Astrocyte of the spinal cord (primary cell): ENCODE measurements at regions not wholly inside any gene's neighbourhood (a gene's known extent, or its start where the extent isn't known, plus 50 kb on each side); places are given as distances from the start of the nearest gene placed in this dataset.
A peak's percentile ranks its signal among the peaks of the same experiment; 100 is the strongest.

ENCODE experiments used
- DNase-seq: peaks from one replicate; pipeline ENCODE4 v3.0.0; 2011; ENCODE audit warnings: low read depth, low spot score
- H3K4me3 ChIP-seq: 2 replicates; pipeline ENCODE4 v1.5.1; 2011; ENCODE audit warnings: low read depth, mild to moderate bottlenecking, low read length, moderate library complexity
- in situ Hi-C: cut with HindIII; loops from 2 replicates; pipeline ENCODE4 v1.10.0; 2017; ENCODE audit warnings: low sequenced_read_pairs
- TF ChIP-seq, protein P1 (sequence below): IDR thresholded peaks from 2 replicates; pipeline ENCODE4 v1.5.1; 2012; ENCODE audit warnings: low read depth, mild to moderate bottlenecking, low read length, inconsistent platforms

DNA sequence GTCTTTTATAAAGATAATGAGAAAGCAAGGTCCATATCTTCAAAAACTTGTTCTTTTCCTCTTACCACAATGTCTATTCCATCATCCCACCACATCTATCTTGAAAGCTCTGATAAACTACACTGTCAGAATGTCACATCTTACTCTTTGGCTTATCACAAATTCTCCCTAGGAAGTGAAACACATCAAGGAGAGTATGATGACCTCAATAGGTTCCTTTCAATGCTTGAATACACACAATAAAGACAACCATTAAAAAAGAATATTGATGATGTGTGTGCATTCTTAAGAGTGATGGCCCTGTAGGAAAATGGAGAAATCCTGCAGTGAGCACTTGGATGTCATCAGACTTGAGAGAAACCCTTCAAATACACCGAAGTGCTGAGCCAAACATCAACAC, 918.1 kb upstream of the SORCS1 start:
- no peak overlapping the region for H3K4me3 ChIP-seq
- no peak for DNase-seq
- TF ChIP-seq, protein P1, sequence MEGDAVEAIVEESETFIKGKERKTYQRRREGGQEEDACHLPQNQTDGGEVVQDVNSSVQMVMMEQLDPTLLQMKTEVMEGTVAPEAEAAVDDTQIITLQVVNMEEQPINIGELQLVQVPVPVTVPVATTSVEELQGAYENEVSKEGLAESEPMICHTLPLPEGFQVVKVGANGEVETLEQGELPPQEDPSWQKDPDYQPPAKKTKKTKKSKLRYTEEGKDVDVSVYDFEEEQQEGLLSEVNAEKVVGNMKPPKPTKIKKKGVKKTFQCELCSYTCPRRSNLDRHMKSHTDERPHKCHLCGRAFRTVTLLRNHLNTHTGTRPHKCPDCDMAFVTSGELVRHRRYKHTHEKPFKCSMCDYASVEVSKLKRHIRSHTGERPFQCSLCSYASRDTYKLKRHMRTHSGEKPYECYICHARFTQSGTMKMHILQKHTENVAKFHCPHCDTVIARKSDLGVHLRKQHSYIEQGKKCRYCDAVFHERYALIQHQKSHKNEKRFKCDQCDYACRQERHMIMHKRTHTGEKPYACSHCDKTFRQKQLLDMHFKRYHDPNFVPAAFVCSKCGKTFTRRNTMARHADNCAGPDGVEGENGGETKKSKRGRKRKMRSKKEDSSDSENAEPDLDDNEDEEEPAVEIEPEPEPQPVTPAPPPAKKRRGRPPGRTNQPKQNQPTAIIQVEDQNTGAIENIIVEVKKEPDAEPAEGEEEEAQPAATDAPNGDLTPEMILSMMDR = no peak
- in situ Hi-C loops = no loop called here

DNA sequence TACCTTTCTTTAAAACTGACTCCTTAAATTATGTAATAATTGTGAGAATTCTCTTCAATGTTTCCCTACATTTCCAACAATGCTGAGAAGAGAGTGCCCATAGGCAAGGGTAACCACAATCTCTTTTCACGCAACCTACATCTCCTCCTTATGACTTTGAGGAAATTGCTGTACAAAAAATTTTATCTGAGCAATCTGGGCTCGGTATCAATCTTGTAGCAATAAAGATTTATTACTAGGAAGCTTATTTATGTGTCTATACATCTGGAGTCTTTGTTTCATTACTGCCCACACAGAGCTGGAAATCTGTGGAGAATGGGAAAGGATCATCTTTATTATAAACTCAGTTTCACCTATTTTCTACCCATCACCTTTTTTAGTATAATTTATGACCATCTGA, 913.8 kb upstream of the SORCS1 start:
- no peak for DNase-seq
- TF ChIP-seq, protein P1 = no peak
- no peak overlapping the region for H3K4me3 ChIP-seq
- in situ Hi-C loops = no loop called here

DNA sequence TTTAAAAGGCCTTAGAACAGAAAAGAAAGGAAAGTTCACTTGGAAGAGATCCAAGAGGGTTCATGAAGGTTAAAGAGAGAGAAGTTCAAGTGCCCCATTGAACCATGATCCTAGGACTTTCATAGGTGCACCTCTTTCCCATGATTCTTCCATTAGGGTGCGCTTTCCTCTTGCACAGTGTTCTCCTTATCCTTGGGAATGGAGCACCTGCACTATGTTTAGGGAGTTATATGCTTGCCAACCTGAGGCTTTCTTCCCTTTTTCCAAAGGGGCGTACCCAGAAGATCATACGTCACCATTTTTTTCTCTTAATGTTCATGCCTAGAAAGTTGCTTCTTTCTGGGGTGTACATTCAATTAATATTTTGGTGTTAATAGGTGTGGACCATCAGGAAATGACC, 908.0 kb upstream of the SORCS1 start:
- no peak for DNase-seq
- H3K4me3 ChIP-seq = no peak overlapping the region
- TF ChIP-seq, protein P1 = no peak
- in situ Hi-C loops = no loop called here

DNA sequence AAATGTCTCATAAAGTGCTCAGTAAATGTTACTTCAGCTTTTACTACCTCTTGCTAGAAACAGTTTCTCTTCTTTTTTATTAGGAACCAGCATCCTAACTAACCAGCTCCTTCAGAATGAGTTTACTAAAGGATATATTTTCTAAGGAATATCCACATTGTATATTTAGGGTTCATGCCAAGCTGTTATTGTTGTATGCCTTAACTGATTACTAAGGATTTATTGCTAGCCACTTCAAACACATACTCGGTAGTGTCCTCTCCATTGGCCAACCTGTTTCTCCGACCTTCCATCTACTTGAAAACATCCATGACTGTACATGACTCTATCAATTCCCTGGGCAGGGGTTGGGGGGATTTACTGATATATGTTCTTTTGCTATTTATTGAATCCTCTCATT, 906.3 kb upstream of the SORCS1 start:
- no peak for DNase-seq
- no peak overlapping the region for H3K4me3 ChIP-seq
- TF ChIP-seq, protein P1 = no peak
- in situ Hi-C loops = no loop called here

DNA sequence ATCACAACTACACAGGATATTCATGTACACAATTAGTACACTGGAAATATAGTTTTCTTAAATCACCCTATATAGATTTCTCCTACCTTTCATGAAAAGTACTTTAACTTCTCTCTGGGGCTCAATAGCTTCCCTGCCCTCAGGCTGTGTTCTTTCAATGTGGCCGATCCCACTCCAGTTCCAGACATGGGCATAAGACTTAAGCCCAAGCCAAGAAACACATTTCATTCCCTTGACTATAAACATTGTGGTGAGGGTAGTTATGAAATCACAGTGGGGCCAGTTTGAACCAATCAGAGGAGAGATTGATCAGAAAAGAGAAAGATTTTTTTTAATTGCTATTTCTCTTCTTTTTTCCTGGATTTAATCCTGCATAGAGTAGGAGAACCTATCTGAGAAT, 904.6 kb upstream of the SORCS1 start:
- in situ Hi-C loops = no loop called here
- DNase-seq = no peak
- no peak overlapping the region for H3K4me3 ChIP-seq
- TF ChIP-seq, protein P1 = no peak

DNA sequence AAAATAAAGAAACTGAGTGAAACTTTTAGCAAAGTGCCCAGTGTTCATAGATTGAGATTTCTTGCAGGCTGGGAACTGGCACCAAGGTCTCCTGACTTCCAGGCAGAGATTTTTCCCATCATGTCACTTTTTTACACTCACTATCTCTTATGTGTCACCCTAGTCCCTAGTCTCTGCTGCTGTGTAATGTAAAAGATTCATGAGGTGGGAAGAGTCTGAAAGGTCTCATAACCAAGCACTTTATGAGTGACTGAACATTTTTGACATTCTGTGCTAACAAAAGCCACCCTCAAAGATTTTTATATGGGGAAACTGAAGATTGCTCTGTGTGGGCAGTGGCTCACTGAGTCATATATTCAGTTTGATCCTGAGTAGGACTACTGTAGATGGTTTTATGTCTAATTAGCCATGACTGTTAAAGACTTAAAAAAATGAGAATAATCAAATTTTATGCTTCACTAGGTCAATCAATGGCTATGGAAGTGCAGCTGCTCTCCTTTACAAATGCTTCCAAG, 900.3 kb upstream of the SORCS1 start:
- DNase-seq = no peak
- TF ChIP-seq, protein P1 = no peak
- in situ Hi-C loops = no loop called here
- no peak overlapping the region for H3K4me3 ChIP-seq

DNA sequence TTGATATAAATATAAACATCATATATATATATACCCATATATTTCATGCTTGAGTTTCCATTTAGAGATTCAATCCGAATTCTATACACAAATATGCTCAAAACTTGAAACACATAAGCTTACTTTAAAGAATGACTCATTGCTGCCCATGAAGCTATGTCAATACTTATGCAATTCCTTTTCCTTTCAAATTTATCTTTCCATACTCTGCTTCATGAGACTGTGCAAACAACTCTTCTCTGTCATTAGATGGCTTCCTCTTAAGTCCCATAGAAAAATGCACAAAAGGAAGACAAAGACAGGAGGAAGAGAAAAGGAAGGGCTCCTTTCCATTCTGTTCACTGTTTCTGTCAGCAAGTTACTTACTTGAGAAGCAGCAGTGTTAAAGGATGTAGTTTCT, 895.7 kb upstream of the SORCS1 start:
- DNase-seq = peak; percentile 1
- TF ChIP-seq, protein P1 = no peak
- in situ Hi-C loops = no loop called here
- H3K4me3 ChIP-seq = no peak overlapping the region
